ENCODE measurements at regions not wholly inside any gene's neighbourhood (a gene's known extent, or its start where the extent isn't known, plus 50 kb on each side); places are given as distances from the start of the nearest gene placed in this dataset.

GRCh38 chr3:159148466-159148865, 346.6 kb downstream of the MFSD1 start:
- ATAC-seq (no peak), DNase-seq (ENCODE audit: low read depth, low spot score) (no peak)
- no peak overlapping the region for H3K27ac ChIP-seq (ENCODE audit: low read depth, low read length)
- ChIA-PET POLR2A (no interaction called here), CTCF (no interaction called here), RAD21 (ENCODE audit: low non-redundant PET in 1 of 2, low total read pairs in 2 of 2, uncharacterized antibody in 2 of 2, unreplicated experiment in 2 of 2) (no interaction called here)
- no peaks in the 10 kb centered on the region for H3K4me1 ChIP-seq (ENCODE audit: control insufficient read depth in 1 of 2, insufficient read depth in 2 of 2, low read length in 2 of 2)
- H3K36me3 ChIP-seq (ENCODE audit: control insufficient read depth in 1 of 2, insufficient read depth in 2 of 2, low read length in 2 of 2): no peaks in the 10 kb centered on the region
- TF ChIP-seq FOSL1 (IDR thresholded peaks at IDR 0.05; ENCODE audit: low read depth): no peak
- TF ChIP-seq POLR2AphosphoS5 (IDR thresholded peaks at IDR 0.05; ENCODE audit: low read depth, low read length): no peak
- no peak for TF ChIP-seq SIN3A (IDR thresholded peaks at IDR 0.05; ENCODE audit: low read depth)
- no peak for TF ChIP-seq CEBPB (IDR thresholded peaks at IDR 0.05; ENCODE audit: low read depth)
- TF ChIP-seq EGR1 (IDR thresholded peaks at IDR 0.05; ENCODE audit: low read depth): no peak
- TF ChIP-seq TCF7L2 (IDR thresholded peaks at IDR 0.05; ENCODE audit: borderline replicate concordance, extremely low read depth, insufficient read depth, insufficient read length): no peak
- TF ChIP-seq CTCF (IDR thresholded peaks at IDR 0.05 in 2 of 3, conservative IDR thresholded peaks at IDR 0.05 in 1 of 3; ENCODE audit: borderline replicate concordance in 1 of 3, insufficient read depth in 1 of 3, low read depth in 2 of 3, low read length in 2 of 3): no peak
- no peak for TF ChIP-seq REST (IDR thresholded peaks at IDR 0.05; ENCODE audit: low read depth)
- TF ChIP-seq EZH2 (IDR thresholded peaks at IDR 0.05): no peak
- TF ChIP-seq CBX3 (IDR thresholded peaks at IDR 0.05; ENCODE audit: low read depth): no peak
- no peak for TF ChIP-seq JUND (IDR thresholded peaks at IDR 0.05)
- no peak for TF ChIP-seq ELF1 (IDR thresholded peaks at IDR 0.05; ENCODE audit: borderline replicate concordance, low read depth)
- no peak for TF ChIP-seq RAD21 (IDR thresholded peaks at IDR 0.05; ENCODE audit: low read depth)
- no peaks in the 10 kb centered on the region for H3K79me2 ChIP-seq (ENCODE audit: insufficient read depth, low read length)
- no peak overlapping the region for H3K9ac ChIP-seq (ENCODE audit: low read length)
- H3K9me2 ChIP-seq (ENCODE audit: insufficient read depth): peaks cover 2% of the 10 kb centered on the region
- no peak overlapping the region for H3K4me2 ChIP-seq (ENCODE audit: low read length)
- H2AFZ ChIP-seq (ENCODE audit: low read depth, low read length, poor library complexity, severe bottlenecking): no peak overlapping the region
- no peaks in the 10 kb centered on the region for H3K27me3 ChIP-seq (ENCODE audit: insufficient read depth, low read length)
- H3K9me3 ChIP-seq (ENCODE audit: control insufficient read depth in 1 of 2, insufficient read depth in 1 of 2, low read depth in 1 of 2, low read length in 2 of 2): no peaks in the 10 kb centered on the region
- no peaks in the 10 kb centered on the region for H4K20me1 ChIP-seq (ENCODE audit: insufficient read depth)
- no TSS peak for BruUV-seq (replicated peaks)
- intact Hi-C loops (cut with micrococcal nuclease): no loop called here
- H3K4me3 ChIP-seq (replicated peaks in 1 of 2; ENCODE audit: low read depth in 1 of 2, low read length in 2 of 2): no peak overlapping the region

Data from HCT116 (cell line).